Pons (tissue), 1 donor: ENCODE measurements at regions not wholly inside any gene's neighbourhood (a gene's known extent, or its start where the extent isn't known, plus 50 kb on each side); places are given as distances from the start of the nearest gene placed in this dataset.
"Not testable (repeated sequence)": the region's sequence is repeated elsewhere in the genome, so short reads cannot be mapped to it uniquely, and the experiment has no call there.

Source experiments
- DNase-seq: peaks from one replicate; pipeline ENCODE4 v3.0.0-alpha.2; 2016; ENCODE audit warnings: low spot score

DNA sequence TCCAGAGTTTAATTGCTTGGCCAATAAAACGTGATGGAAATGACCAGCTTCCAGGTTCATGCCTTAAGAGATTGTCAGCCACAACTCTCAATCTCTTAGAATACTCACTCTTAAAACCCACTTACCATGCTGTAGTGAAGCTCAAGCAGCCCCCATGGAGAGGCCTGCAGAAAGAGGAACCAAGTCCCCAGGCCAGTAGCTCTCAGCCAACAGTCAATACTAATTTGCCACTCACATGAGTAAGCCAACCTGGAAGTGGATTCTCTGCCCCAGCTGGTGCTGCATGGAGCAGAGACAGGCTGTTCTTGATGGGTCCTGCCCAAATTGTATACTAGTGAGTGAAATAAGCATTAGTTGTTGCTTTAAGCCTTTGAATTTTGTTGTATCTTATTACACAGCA is 155.9 kb downstream of the OXSM start:
- DNase-seq, result no peak

DNA sequence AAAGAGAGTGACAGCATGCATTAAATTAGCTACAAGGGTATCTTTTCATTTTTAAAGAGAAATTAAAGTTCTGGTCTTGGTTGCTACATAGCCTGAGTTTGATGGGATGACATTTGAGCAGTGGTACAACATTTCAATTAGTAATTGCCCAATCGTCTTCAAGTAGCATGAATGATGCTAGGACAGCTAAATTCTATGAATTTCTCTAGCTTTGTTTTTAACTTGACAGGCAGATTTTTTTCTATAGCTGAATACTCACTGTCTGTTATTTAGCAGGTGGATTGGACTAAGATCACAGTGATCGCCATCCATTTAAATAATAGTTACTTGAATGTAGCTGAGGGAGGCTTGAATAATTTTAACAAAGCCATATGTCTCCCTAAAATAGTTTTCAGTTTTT is 162.2 kb downstream of the OXSM start:
- no peak for DNase-seq

DNA sequence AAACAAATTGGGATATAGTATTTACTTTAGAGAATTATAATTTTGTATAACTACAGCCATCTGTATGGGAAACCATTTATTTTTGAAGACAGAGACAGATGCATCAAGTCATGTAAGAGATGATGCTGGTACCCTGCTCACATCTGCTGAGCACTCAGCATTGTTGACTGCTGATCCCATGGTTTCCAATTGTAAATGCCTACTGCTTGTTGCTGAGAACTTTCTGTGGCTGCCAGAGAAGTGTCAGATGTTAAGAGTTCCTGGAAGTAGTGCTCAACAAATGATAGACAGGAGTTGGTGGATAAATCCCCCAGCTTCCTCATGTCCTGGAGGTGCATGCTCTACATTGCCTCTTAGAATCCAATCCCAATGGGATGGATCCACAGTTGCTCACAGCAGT is 167.1 kb downstream of the OXSM start:
- no peak for DNase-seq

DNA sequence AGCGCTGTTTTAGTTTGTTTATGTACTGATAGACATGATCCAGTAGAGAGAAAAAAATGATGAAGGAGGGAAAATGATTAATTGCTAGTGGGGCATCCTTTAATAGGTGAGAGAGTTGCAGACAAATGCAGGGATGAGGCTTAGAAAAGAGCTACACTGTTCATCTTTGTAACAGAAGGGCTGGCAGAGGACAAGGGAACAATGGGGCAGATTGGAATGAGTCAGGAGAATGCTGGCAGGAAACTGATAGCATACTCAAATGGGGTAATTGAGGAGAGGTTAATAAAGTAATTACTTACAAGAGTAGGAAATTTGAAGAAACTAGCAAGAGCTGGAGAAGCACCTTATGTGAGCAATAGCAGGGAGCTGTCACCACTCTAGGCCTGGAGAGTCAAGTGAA is 170.9 kb downstream of the OXSM start:
- DNase-seq, result no peak

DNA sequence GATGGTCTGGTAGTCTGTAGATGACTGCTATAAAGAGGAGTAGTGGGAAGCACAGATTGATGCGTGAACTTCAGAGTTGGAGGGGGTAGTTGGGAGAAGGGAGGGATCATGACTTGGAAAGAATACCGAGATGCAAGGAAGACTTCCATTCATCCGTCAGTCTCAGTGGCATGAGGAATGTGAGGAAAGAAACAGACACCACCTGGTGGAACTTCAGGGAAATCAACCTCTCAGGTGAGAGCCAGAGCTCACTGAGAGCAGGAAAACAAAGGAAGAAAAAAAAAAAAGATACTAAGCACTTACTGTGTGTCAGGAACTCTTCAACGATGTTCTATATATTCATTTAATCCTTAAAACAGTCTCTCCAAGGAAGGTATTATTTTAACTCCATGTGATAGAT is 172.4 kb downstream of the OXSM start:
- DNase-seq, result no peak

DNA sequence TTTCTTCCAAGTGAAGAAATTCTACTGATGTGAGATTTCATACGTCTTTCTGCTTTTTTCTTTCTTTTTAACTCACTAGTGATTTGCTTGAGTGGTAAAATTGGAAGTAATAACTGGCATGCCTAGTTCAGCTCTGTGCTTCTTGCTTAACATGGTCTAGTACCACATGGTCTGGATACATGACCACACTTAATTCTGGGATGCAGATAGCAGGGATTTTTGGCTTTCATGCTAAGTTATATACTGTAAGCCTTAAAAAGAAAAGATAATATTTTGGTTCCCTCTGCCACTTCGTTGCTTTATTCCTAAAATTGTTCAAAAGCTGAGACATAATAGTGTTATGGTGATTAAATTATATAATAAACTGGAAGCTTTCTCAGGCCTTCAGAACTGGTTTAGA is 174.3 kb downstream of the OXSM start:
- DNase-seq, result no peak

DNA sequence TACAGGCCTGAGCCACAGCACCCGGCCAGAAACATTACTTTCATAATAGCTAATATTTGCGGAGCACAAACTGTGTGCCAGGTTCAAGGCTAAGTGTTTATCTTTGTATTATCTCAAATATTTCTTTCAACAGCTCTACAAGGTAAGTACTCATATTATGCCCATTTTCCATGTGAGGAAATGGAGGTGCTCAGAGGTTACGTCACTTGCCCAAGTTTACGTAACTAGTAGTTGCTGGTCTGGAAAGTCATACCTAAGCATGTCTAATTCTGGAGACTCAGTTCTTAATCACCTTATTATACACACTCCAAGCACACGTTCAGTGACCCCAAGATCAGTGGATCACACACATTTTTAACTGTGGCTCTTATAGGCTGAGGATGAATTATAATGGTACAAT is 177.5 kb downstream of the OXSM start:
- DNase-seq, result no peak

DNA sequence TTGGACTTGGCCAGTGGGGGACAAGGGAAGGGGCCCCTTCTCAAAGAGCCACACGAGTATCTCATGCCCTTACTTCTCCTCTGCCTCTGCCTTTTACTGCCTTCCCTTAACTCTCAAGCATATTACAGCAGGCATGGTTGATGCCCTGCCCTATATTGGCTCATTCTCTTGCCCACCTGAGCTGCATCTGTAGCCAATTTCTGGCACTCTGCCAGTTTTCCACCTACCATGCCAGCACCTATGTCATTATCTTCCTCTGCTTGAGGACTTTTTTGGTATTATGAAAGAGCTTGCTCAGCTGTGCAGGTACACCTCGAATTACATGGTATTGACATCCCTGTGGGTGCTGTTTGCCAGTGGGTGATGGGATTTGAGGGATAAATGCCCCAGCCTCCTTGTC is 181.8 kb downstream of the OXSM start:
- DNase-seq, result no peak

DNA sequence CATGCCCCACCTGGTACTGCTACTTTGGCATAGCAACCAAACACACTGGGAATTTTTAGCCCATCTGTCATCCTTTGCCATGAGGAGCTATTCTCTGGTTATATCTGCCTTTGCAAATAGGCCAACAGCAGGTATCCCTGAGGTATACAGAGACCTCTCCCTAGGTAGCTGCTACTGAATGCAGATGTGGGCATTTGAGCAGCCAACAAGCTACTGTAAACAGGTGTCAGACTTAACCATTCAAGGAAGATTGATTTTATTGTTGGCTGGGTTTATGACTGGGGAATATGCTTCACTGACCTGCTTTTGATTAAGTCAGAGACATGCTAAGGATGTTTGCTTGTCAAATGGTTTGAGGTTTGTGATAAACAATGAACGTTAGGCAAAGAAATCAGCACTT is 183.2 kb downstream of the OXSM start:
- no peak for DNase-seq

DNA sequence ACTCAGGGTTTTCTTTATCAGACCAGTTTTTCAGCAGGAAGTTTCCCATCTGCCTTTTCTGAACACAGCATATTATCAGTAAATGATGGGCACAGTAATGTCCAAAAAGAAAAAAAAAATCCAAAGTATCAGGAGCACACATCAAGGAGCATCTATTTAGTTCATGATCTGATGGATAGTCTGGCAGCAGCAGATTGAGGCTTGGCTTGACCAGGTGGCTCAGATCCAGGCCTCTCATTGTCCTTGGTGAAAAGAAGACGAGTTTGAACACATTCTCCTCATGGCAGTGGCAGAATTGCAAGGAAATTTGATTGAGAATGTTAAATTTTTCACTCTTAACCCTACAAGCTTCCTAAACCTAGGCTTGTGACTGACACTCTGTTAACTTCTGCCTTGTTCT is 192.9 kb downstream of the OXSM start:
- DNase-seq, result no peak

DNA sequence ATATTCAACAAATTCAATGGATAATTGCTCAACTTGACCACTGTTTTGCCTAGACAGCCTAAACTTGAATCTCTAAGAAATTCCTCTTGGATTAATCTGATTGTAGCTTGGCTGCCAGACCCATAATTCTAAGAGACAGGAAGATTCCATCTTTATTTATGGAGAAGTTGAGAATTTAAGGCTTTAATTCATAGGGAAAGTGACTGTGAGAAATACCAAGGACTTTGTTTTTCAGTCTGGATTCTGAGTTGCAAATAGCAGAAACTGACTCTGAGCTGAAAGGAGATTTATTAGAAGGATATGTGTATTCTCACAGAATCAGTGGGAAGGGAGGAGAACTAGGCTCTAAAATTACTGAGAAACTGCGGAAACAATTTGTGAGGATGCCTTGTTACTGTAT is 195.7 kb downstream of the OXSM start:
- no peak for DNase-seq

DNA sequence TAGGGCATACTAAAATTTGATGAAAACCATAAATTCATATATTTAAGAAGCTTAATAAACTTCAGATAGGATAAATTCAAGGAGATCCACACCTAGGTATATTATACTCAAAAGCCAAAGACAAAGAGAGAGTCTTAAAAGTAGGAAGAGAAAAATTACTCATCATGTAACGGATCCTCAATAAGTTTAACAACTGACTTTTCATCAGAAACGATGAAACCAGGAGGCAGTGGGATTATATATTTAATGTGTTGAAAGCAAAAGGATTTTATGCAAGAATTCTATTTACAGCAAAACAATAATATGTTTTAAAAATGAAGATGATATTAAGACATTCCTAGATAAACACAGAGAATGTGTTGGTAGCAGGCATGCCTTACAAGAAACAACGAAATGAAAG is 202.7 kb downstream of the OXSM start:
- DNase-seq, result no peak

DNA sequence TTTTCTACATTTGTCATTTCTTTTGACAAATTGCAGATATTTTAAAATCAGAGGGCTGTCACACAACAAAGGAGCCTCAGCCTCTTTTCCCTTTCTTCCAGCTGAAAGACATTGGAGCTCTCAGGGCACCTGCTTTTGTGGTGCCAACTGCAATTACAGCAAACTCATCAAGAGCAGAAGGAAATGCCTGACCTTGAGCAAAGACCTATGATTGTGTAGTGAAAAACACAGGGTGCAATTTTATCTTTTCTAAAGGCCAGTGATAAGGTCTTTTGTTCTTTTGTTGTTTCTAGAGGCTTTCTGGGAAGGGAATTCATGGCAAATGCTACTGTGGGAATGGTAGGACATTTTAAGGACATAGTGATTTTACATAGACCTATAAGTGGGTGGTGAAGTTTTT is 214.3 kb downstream of the OXSM start:
- no peak for DNase-seq

DNA sequence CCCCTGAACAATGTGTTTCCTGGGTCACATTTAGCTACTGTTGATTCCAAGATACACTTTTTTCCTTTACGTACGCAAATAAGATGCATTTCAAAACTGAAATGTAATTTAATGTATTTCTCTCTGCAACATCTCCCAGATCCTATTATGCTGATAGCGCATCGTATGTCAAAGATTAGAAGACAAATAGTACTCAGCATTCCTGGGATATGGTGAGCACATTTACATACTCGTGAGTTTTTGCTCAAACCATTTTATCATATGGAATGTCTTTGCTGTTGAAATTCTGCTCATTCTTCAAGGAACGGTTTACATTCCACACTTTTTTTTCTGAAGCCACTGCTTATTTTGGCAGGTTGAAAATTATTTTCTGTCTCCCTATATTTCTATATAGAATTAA is 221.4 kb downstream of the OXSM start:
- no peak for DNase-seq

DNA sequence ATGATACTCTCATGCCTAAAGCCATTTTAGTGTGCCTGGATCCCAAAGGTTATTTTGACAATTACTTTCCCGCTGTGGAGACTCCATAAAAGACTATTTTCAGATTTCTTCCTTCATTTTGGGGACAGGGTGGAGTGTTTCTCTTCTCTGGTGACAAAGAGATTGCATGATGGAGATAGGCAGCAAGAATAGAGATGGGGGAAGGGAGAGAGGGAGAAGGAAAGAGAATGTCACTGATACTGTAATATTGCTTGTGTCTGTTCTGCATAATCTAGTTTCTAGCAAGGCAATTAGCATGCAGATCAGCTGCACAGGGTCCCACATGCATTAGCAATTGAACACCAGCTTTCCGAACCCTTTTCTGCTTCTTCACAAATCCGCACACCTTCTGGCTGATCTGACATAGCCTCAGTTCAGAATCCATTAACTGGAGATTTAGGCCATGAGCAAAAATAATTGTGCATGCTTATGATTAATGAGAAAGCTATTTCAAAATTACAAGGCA is 222.4 kb downstream of the OXSM start:
- no peak for DNase-seq

DNA sequence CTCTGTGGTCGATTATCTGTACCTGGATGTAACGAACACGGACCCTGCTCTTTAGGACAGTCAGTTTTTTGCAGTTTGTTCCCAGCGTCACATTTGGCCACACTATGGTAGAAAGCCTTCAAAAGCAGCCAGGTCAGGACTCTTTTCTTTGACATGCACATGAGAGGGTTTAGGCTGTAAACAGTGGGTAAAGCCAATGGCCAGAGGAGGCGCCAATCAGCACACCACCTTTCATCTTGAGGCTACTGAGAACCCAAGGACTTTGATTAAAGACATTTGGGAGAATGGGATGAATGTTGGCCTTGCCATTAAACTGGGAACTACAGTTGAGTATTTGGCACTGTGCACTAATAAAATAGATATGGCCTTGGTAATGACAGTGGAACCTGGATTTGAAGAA is 225.9 kb downstream of the OXSM start:
- DNase-seq, result no peak

DNA sequence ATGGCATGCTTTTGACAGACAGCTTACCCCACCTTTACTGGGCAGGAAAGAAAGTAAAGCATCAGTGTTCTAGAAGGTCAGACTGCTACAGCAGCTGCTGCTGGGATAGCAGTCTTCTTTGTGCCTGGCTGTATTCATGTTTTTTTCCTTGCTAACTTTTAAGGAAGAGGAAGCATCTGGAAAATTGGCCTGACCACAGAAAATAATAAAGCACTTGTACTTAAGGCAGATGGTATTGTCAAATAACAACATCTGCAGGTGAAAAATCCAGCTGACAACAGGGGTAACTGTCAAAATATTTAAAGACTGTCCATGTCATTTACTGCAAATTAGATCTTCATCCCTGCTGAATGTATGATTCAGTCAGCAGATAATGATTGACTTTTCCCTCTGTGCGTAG is 229.0 kb downstream of the OXSM start:
- no peak for DNase-seq

DNA sequence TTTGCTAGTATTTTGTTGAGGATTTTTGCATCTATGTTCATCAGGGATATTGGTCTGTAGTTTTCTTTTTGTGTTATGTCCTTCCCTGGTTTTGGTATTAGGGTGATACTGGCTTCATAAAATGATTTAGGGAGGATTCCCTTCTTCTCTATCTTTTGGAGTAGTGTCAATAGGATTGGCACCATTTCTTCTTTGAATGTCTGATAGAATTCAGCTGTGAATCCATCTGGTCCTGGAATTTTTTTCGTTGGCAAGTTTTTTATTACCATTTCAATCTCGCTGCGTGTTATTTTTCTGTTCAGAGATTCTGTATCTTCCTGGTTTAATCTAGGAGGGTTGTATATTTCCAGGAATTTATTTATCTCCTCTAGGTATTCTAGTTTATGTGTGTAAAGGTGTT is 234.3 kb downstream of the OXSM start:
- DNase-seq, result not testable (repeated sequence)

DNA sequence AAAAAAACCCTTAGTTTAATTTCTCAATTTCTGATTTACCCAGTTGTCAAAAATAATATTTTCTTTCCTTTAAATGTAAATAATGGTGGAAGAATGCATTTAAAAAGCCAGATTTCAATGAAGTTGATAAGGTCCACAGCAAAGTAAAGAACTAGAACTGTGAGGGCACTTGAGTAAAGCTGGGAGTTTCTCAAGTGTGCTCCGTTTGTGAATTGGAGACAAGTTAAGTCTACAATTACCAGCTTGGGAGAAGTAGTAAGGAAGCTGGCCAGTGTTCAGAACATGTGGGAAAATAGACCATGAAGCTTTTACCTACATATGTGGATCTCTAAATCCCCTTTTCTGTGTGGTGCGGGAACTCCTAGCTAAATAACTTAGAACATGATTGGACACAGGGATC is 239.4 kb downstream of the OXSM start:
- DNase-seq, result no peak

DNA sequence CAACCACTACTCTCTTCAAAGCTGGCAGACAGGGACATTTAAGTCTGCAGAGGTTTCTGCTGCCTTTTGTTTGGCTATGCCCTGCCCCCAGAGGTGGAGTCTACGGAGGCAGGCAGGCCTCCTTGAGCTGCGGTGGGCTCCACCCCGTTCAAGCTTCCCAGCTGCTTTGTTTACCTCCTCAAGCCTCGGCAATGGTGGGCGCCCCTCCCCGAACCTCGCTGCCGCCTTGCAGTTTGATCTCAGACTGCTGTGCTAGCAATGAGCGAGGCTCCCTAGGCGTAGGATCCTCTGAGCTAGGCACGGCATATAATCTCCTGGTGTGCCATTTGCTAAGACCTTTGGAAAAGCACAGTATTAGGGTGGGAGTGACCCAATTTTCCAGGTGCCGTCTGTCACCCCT is 252.2 kb downstream of the OXSM start:
- not testable (repeated sequence) for DNase-seq

DNA sequence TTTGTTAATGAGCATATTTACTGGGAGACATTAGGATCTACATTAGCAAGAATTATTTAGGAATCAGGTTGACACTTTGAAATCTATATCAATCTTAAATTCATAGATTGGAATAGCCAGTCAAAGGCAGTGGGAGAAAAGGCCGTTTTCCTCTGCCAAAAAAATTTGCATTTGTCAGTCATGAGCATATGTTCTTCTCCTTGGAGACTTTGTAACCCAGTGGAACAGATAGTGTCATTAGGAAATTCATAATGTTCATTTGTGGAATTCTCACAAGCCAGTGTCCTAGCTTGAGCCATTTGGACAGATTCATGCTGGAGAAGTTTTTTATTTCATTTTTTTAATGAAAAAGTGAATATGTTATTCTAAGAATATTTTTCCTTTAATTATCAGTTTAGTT is 260.1 kb downstream of the OXSM start:
- DNase-seq, result no peak

DNA sequence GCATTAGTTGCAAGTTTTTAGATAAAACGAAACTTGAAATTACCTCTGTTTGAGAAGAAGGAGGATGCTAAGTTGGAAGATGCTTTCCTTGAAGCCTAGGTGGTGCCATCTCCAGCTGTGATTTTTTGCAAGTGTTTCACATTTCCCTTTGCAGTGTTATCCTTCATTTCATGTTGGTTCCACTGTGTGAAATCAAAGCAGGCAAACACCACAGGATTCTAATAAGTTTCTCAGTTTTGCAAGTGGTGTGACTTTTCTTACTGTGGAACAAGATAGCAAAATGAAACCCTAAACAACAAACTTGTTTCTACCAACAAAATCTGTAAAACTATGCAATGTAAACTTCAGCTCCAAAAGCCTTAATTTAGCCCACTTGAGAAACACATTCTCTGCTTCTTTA is 260.9 kb downstream of the OXSM start:
- DNase-seq, result no peak

DNA sequence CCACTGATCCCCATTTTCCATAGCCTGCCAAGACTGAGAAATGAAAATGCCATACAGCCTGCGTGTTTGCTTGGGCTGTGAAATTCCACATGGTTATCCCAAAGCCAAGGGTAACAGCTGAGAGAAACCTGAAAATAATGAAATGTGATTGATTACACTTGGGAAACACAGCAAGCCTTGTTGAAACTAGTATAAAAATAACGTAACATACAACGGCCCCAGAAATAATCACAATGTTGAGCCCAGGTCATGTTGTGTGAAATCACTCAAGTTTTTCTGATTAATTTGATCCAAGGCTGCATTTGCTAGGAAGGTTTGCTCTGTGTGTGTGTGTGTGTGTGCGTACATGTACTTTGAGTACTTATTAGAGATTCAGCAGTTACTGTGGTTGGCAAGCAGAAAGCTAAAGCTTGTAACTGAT is 269.0 kb downstream of the OXSM start:
- DNase-seq, result no peak

DNA sequence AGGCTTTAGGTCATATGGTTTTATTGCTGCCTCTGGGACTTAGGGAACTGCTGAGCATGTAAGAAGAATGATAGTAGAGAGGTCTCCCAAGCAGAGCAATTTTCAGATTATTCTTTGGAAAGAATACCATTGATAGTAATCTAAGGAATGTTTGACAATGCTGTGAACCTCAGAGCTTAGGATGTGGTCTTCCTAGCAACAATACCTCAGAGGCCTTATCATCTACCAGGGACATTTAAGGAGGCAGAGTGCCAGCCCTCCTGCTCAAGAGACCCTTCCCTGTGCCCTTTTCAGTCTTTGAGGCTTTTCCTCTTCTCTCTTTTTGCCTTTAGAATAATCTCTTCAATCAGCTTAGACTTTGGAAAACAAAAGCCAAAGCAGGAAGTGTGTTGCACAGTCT is 272.1 kb downstream of the OXSM start:
- no peak for DNase-seq

DNA sequence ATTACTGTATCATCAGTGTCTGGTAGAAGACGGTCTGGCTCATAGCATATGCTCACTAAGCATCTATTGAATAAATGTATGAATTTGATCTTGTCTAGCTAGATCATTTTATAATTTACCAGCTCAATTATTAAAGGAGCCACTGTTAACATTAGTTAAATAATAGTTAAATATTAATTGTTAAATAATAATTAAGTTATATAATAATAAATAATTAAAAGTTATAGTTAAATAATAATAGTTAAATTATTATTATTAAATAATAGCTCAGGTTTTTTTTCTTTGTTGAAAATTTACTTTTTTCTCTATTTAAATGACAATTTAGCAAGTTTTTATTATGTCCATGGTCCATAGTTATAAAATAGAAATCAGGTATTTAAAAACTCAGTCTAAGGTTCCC is 274.4 kb downstream of the OXSM start:
- DNase-seq, result no peak
